NCI-H748 (cell line): ENCODE measurements at regions not wholly inside any gene's neighbourhood (a gene's known extent, or its start where the extent isn't known, plus 50 kb on each side); places are given as distances from the start of the nearest gene placed in this dataset.

Source experiments
- DNase-seq: peaks from one replicate; lab custom pipeline; 2025; ENCODE audit not compliant: unreplicated experiment; lab: John Stamatoyannopoulos, UW

DNA sequence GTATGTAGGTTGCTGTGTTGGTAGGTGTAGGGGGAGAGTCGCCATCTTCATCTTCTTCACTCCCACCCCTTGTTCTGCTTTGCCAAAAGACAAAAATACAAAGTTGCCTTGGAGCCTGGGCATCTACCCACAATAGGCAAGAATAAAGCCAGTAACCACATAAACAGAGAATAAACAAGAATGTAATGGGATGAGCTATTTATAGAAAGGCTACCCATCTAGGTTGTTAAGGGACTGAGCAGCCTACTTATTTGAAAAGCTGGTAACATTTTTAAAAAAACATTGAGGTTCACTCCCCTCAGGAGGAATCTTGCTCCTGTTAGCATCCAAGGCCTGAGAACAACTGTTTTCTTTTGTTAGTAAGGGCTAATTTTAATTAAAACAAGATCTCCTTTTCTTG, 301.4 kb upstream of the STXBP5 start:
- peak; percentile 12 for DNase-seq

DNA sequence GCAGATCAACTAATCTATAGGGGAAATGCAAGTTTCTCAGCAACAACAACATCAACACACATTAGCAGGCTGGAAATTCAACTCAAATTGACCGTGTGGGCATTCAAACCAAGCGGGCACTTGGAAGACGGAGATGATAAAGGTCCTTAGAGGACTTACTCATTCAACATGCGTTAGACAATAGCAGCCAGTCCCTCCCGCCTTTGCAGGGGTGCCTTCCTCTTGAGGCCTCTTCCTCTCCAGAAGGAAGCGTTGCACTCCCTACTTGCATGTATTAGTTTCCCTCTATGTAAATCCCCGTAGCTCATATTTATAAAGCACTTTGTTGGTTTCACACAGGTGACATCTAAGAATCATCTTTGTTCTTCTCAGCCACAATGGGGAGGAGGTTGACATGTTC, 300.8 kb upstream of the STXBP5 start:
- no peak for DNase-seq

DNA sequence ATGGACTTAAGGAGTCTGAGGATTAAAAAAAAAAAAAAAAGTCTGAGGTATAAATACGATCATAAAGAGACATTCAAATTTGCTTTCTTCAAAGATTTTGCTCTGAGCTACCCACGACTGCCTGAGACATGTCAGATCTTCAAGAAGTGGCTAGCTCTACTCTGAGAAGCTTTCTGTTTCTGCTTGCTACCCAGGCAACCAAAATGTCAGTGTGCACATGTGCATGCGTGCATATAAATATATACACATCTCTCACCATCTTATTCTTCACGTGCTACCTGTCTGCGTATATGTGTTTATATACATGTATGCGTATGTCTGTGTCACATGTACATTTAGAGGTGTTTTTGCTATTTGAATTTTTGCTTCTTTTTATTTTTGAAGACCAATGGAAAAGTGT, 299.6 kb upstream of the STXBP5 start:
- DNase-seq: no peak

DNA sequence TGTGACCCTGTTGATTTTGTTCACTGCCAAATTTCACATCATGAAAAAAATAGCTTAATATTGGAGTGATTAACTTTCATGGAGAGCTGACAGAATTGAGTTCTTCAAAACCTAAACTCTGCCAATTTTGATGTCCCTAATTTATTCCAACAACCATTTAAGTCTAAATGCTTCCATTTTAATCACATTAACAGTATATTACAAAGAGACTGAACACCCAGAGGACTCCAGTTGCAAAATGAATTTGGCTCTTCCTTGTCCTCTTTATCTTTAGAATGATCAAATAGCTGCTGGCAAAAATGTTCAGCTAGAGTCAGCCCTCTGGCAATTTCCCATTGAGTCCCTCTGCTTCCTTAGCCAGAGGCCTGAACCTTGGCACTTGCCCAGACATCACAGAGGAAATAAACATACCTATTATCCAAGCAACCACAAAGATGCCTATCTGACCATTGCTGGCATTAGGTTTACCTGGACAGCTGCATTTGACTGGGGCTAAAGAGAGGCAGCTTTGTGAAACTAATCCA, 299.0 kb upstream of the STXBP5 start:
- DNase-seq: peak; percentile 36

DNA sequence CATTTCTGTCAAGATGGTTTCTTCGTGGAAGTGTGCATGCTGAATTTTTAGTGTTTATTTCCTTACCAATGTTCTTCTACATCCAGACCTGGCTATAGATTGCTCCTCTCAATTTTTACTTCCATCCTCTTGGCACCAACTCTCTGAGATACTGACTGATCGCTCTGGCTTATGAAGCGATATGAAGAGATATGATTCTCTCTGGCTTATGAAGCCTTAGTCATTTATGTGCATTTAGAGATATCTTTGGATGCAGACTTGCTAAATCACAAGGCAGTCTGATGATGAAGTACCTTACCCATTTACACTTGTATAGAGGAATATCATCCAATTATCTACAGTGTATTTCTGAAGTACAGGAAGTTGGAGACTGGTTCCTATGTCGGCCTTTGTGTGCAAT, 295.4 kb upstream of the STXBP5 start:
- no peak for DNase-seq

DNA sequence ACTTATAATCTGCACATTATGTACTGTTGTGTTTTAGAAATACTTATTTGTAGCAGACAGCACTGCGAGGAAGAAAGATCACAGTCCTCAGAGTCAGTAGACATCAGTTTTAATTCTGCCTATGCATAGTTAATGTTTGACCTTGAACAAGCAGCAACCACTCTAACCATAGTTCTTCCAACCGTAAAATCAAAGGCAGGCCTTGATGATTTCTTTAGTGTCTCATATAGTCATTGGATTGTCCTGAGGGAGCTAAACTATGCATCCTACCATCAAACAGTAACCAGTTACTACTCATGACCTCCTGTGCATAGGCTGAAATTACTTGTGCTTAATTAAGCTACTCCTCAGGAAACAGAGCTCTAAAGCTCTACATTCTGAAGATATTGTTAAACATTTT, 294.8 kb upstream of the STXBP5 start:
- DNase-seq: no peak

DNA sequence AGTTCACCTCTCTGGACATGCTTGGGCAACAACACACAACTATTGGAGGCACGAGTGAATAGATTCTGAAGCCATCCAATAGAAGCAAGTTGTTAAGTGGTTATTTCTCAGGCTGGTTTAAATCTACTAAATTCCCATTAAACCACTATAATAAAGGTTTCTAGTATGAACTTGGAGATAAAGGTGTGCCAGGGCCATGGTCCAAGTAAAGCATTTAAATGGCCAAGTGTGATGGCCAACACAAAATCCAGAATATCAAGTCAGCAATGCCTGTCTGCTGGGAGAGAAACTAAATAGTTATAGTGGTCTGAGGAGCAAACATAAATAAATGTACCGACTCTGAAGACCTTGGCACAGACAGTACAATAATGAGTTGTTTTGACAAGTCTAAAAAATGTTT, 294.3 kb upstream of the STXBP5 start:
- no peak for DNase-seq

DNA sequence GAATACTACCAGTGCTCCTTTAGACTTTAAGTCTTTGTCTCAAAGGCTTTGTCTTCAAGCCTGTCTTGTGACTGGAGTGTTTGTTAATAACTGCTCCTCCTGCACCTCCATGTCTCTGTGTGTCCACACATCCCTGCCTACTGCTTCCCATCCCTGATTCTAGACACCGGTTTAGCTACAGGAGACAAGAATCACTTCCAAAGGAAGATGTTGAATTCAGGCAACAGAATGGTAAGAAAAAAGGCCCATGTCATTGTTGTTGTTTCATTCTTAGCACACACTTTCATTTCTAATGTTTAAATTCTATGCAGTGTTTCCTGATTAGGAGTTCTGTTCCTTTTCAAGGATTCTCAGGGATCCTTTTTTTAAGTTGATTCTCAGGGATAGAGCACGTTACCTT, 293.6 kb upstream of the STXBP5 start:
- DNase-seq: no peak

DNA sequence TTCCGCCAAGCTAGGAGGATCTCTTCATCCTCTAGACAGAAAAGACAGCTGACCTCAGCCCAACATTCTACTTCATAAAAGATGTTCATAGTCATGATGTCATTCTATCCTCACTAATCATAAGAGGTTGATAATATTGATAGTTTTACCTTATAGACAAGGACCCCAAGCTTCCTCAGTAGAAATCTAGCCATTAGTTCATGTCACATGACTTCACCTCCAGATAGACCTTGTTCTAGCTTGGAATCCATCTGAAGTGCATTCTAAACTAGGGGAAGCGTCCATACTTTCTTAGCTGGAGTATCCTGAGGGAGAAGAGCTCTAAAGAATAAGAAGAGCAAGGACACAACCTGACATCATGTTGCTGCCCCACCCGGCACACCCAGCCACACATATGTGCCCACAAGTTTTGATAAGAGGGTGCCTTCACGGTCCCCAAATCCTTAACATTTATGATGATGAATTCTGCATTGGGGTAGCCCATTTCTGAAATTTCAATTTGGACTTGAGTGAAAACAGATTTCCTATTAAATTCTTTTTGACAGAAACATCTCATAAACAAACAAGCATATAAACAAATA, 292.5 kb upstream of the STXBP5 start:
- no peak for DNase-seq

DNA sequence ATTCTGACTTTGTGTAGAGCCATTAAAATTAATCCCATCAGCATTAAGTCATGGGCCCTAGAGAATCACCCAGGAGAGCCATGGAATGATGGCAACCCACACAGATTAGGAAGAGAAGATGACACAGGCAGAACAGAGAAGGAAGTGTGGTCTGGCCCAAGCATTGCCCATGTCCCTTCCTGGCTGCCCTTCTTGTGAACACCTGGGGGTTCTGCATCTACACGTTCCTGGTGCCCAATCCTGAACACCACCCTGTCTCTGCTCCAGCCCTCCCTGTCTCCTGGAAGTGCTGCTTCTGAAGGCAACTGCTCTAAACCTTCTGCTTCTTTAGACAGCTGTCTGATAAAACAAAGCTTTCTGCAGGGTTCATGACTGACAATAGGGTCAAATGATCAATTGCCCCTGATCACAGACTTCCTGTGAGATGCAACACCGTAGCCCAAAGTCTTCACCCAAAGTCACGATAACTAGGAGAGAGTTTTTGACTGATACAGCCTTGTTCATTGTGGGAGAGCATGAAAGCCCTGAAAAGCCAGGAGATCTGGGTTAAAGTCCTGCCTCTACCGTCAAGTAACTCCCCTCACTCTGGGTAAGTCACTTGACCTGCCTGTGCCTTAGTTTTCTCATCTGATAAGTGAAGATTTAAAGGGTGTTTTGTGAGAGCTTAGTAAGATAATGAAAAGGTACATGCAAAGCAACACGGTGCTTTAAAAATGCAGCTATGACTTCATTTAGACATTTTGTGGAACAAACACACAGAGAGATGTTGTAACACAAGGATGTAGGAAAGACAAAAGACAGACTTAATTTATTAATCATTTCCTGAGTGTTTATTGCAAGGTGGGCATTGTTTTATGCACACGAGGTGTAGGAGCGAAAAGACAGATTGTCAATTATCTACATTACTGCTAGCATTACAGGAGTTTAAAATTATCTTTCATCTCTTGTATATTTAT, 291.2 kb upstream of the STXBP5 start:
- no peak for DNase-seq

DNA sequence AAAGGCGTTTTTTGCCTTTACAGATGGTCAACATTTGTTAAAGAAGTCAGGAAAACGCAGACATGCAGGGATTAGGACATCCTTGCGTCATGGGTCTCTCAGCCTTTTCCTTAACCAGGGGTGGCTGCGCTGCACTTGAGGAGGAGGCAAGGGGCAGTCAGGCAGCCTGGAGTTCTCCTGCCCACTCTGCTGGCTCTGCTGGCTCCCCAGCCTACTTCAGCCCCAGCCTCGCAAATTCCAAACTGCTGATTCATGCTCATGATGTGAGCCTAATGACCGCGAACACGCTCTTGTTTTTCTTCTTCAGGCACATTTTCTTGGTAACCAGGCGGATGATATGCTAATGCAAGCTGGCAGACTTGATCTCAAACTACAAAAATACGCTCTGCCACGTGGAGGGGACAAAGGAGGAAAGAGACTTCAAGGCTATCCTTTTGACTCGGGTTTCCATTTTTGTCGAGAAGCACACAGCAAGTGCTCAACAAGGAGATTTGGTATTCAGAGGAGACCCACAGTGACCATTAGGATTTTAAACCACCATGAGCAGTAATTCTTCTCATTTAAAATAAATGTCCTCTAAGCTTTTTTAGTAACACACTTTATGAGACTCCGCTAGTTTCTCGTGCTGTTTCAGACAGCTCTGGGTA, 290.3 kb upstream of the STXBP5 start:
- DNase-seq: peak; percentile 11

DNA sequence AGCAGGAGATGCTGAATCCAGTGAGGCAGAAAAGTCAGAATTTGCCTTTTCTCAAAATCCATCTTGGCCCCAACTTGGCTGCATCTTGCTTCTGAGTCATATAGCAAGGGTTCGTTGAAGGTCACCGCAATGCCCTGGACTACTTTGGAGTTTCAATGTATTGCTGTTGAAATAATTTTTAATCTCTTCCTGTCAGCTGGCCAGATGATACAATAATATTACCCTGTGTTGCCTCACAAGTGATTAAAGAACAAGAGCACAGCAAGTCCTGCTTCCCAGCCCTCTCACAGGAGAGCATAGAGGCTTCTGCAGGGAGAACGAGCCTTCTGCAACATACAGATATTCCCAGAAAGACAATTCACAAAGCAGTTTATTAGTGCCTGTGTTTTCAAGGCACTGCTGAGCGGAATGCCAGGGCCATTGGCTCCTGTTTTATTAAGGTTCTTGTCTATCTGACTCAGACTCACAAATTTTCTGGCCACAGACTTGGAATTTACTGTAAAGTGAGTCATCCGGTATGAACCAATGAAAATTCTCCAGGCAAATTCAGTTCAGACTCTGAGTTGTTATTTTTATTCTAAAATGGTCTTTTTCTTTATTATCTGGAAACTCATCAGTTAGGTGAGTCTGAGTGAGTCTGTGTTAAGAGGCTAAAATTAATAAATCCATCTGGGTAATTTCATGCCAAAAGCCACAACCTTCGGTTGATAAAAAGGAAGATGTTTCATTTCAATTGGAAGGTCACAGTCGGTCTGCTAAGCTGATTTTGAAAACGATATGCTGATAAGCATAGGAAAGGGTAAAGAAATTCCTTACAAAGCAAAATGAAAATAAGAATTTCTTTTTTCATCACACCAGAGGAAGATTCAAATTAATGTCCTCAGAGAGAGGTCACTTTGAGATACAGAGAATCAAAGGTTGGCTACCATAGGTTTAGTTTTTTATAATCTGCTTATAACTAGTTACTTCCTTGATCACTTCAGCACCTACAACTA, 289.4 kb upstream of the STXBP5 start:
- DNase-seq: no peak

DNA sequence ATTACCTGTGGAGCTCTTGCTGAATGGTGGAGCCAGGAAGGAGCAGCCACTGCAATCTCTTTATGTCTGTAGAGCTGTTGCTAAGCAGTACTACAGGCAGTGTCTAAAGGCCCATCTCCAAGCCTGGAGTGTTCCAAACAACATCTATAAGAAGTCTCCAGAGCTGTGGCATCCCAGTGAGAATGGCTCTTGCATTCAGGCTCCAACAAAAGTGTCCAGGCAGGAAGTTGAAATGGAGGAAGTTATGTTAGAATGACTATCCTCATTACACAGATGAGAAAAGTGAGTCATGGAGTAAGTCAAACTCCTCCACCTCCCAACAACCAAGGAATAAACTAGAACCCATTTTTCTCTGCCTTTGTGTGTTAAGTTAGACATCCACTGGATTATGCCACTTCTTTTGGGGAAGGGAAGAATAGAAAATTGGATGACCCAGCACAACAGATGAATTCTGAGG, 288.5 kb upstream of the STXBP5 start:
- no peak for DNase-seq

DNA sequence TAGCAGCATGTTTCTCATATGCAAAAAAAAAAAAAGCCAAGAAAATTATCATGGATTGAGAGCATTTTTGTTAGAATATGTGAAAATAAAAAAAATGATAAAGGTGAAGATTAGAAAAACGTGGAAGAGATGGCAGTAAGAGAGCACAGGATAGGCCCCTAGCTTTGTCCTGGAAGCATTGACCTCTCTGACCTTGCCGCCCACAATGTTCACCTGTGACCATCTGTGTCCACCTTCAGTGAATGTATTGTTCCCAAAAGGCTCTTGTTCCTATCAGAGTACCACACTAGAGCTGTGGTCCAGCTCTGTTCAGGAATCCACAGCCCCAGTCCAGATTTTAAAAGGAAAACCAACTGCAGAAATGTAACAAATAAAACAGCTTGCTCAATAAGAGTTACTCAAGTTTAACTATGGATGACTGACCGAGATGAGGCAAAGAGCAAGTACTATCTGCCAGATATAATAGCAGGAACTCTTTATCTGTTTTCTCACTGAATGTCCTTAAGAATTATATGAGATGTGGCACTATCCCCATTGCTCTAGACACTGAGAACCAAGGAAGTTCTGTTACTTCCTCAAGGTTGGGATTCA, 287.7 kb upstream of the STXBP5 start:
- DNase-seq: no peak

DNA sequence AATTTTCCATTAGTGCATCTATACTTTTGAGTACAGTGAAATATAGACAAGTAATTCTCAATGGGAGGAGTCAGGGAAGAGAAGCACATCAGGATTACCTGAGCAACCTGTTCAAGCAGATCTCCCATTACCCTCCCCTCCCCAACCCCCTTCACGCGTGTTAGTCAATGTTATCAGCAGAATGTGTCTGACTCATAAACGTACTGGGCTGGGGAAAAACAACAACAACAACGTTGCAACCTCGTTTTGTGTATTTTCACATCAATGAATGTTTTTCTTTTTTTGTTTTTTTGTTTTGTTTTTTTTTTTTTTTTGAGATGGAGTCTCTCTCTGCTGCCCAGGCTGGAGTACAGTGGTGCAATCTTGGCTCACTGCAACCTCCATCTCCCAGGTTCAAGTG, 287.0 kb upstream of the STXBP5 start:
- no peak for DNase-seq

DNA sequence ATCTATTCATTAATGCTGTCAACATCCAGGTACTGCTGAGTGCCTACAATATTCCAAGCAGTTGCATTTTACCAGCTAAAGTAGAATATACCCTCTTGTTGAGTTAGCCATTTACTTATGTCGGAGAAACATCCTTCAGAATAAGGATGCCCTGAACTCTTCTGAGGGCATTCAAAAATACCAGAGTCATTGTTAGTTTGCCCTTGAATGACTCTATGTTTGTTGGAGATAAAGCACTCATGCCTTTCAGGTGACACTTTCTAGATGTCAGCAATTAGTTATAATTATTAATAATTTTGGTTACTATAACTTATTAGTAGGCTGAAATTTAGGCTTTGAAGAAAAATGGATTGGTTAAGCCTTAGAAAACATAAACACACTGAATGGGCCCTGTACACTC, 286.2 kb upstream of the STXBP5 start:
- no peak for DNase-seq

DNA sequence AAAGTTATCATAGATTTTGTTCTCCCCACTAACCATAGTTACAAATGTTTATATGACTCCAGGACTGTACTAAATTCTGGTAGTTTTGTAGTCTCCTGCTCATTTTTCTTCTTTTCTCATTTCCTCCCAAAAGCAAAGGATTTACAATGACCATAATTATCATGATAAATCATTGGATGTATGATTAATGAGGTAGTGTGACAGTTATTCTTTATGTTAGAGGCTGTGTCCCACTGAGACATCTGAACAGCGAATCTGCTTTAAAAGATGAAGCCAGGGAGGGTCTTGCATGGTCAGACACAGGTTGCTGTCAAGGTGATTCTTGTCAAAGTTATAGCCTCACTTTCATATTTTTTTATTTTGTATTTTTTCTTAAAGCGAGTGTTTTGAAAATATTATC, 285.2 kb upstream of the STXBP5 start:
- no peak for DNase-seq

DNA sequence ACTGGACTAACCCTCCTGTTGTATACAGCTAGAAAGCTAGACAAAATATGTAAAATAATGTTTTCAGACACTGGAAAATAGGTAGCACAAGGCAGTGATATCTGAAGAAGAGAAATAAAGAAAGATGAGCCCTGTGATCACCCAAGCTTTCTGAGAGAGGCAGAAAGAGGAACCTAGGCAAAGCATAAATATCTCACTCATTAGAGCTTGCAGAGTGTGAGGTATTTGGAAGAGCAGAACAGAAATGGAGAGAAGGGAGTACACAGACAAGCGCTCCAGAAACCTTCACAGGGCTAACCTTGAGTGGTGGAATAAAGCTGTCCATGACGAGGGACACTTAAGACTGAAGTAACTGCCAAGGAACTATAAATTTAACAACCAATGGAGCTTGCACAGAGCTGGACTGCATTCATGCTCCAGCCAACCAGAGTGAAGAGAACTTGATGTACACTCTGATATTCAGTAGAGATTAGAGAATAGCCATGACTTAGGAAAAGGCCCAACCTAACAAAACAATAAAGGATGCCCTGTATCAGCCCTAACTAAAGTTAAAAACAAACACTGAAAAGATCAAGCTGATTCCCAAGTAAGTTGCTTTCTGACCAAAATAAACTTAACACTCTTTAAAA, 280.9 kb upstream of the STXBP5 start:
- DNase-seq: no peak

DNA sequence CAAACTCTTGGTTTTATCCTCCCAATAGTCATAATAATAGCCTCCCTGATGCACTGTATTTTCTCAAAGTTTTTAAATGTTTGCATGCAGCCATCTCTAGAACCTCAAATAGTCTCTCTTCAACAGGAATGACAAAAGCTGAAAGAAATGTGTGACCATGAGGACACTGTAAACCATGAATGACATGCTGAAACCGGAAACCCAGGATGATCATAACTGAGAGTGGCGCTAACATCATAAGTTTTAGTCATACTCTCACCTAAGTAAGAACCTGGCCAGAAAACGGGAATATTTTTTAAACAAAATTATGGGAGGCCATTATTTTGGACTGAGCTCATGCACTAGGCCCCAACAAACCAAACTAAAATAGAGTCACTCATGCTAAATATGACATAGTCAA, 278.4 kb upstream of the STXBP5 start:
- no peak for DNase-seq

DNA sequence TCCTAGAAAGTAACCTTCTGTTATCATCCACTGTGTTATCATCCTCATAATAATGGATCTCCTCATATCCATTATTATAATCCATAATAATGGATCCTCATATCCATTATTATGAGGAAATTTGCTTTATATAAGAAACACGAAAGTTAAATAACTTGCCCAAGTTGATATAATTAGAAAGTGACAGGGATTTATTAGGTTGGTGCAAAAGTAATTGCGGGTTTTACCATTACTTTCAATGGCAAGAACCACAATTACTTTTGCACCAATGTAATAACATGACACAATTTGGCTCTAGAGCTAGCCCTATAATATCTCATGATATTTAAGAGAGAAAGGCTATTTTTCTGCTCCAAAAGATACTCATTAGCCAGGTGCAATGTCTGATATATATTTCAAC, 275.7 kb upstream of the STXBP5 start:
- no peak for DNase-seq
